Lower leg skin (tissue), 4 donors: ENCODE measurements at regions not wholly inside any gene's neighbourhood (a gene's known extent, or its start where the extent isn't known, plus 50 kb on each side); places are given as distances from the start of the nearest gene placed in this dataset.
A peak's percentile ranks its signal among the peaks of the same experiment; 100 is the strongest.

ENCODE experiments used
- DNase-seq, 2 donors: peaks; one replicate each; pipeline ENCODE4 v3.0.0-alpha.2; 2019; ENCODE audit warnings: low spot score in 2 of 2
- H3K4me3 ChIP-seq: fragments of 200-600 bp; sonication (generic); 2 replicates; pipeline ENCODE4 v1.5.1; 2017; ENCODE audit warnings: mild to moderate bottlenecking, low read depth; ENCODE audit not compliant: poor library complexity, severe bottlenecking
- POLR2A ChIP-seq, 2 donors: fragments of 450-650 bp; IDR thresholded peaks; one replicate each; pipeline ENCODE4 v1.6.1; 2016 to 2017; ENCODE audit warnings: antibody characterized with exemption in 2 of 2, mild to moderate bottlenecking in 1 of 2, moderate library complexity in 1 of 2
- WGBS, 2 donors: methylation state at CpG; one replicate each; pipeline ENCODE4 v1.1.5; 2018; 5-methylcytosine and 5-hydroxymethylcytosine counted together
- intact Hi-C: fragments of 100-400 bp; cut with DNase I; formaldehyde crosslinking; loops from one replicate; pipeline ENCODE4 v1.15.0; 2023; ENCODE audit warnings: low total_unique reads
- TF ChIP-seq, protein P1 (sequence below), 3 donors: fragments of 450-650 bp; IDR thresholded peaks; one replicate each; pipeline ENCODE4 v1.5.1; 2016; ENCODE audit warnings: antibody characterized with exemption in 3 of 3, mild to moderate bottlenecking in 3 of 3, moderate library complexity in 2 of 3

DNA sequence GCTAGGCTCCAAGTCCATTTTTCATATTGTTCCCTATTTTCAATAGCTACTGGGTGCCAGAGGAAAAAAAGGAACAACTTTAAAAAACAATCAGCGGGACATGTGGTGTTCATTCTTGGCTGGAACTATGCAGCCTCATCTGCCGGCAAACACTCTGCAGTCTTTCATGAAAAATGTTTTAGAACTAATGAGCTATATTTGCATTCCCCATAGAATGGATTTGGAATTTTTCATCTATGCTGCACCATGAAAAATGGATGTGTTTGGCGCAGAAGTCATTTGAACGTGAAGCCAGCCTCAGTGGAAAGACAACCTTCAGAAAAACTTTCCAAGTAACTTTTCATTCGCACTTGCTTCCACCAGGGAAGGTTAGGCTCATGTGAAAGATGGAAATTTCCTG lies 270.5 kb downstream of the SKAP2 start:
- intact Hi-C loops, result no loop called here
- TF ChIP-seq POLR2A (IDR thresholded peaks at IDR 0.05), result no peak
- TF ChIP-seq, protein P1, sequence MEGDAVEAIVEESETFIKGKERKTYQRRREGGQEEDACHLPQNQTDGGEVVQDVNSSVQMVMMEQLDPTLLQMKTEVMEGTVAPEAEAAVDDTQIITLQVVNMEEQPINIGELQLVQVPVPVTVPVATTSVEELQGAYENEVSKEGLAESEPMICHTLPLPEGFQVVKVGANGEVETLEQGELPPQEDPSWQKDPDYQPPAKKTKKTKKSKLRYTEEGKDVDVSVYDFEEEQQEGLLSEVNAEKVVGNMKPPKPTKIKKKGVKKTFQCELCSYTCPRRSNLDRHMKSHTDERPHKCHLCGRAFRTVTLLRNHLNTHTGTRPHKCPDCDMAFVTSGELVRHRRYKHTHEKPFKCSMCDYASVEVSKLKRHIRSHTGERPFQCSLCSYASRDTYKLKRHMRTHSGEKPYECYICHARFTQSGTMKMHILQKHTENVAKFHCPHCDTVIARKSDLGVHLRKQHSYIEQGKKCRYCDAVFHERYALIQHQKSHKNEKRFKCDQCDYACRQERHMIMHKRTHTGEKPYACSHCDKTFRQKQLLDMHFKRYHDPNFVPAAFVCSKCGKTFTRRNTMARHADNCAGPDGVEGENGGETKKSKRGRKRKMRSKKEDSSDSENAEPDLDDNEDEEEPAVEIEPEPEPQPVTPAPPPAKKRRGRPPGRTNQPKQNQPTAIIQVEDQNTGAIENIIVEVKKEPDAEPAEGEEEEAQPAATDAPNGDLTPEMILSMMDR (IDR thresholded peaks at IDR 0.05), result no peak
- WGBS, 2 donors, result 48 to 65% methylated on average over 5 of the region's 5 CpGs
- H3K4me3 ChIP-seq, result no peak overlapping the region
- no peak for DNase-seq

DNA sequence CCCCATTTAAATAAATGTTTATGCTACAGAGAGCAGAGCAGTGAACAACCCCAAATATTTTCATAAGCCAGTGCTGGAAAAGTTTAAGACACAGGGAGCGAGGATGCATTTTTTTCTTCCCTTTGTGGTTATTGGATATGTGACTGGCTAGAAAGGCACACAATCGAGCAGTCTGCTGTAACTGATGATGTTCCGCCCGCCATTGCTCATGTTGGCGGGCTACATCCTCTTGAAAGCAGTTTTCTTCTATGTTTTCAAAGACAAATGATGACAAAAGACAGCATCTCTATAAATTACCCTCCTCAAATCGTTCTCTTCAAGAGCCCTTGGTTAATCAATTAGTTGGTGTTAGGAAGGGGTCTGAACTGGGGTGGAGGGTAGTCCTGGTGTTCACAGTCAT lies 269.8 kb downstream of the SKAP2 start:
- intact Hi-C loops, result no loop called here
- no peak for DNase-seq
- TF ChIP-seq POLR2A (IDR thresholded peaks at IDR 0.05), result no peak
- TF ChIP-seq, protein P1 (IDR thresholded peaks at IDR 0.05), result no peak
- WGBS, 2 donors, result 70 to 78% methylated on average over 6 of the region's 6 CpGs
- H3K4me3 ChIP-seq, result no peak overlapping the region

DNA sequence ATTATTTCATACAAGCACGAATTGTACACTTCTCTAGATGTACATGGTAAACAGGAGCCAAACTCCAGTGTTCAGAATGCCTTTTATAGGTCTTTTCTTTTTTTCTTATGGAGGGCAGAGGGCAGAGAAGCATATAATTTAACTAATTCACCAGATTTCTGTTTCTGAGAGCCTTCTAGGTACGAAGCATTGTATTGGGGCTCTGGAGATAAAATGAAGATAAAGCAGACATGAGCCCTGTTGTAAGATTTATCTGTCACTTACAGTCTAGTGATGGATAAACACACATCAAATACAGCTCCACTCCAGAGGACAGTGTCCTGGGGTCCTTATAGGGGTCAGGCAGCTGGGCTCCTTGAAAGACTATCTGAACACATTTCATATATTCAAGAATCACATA lies 265.5 kb downstream of the SKAP2 start:
- DNase-seq, result no peak
- WGBS, 2 donors, result 88 to 90% methylated on average over 2 of the region's 2 CpGs
- no peak overlapping the region for H3K4me3 ChIP-seq
- intact Hi-C loops, result no loop called here
- TF ChIP-seq, protein P1 (IDR thresholded peaks at IDR 0.05), result no peak
- no peak for TF ChIP-seq POLR2A (IDR thresholded peaks at IDR 0.05)

DNA sequence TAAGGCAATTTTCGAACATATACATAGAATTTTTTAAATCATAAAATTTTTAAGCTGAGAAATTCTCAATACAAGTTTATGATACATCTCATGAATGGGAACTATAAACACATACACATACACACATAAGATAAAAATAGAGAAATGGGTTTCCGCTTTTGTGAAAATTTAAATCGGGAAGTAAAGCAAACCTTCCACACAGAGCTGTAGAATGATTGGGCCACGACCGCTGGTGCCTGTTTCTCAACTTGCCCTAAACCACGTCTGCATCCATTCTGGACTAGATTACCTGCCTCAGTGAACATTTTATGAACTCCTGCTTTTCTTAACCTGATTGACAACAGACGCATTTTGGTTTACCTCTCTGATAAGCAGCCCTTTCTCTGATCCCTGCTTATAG lies 264.4 kb downstream of the SKAP2 start:
- intact Hi-C loops, result no loop called here
- DNase-seq, result no peak
- no peak overlapping the region for H3K4me3 ChIP-seq
- TF ChIP-seq, protein P1 (IDR thresholded peaks at IDR 0.05), result no peak
- no peak for TF ChIP-seq POLR2A (IDR thresholded peaks at IDR 0.05)
- 90 to 93% methylated on average over 7 of the region's 7 CpGs for WGBS, 2 donors

DNA sequence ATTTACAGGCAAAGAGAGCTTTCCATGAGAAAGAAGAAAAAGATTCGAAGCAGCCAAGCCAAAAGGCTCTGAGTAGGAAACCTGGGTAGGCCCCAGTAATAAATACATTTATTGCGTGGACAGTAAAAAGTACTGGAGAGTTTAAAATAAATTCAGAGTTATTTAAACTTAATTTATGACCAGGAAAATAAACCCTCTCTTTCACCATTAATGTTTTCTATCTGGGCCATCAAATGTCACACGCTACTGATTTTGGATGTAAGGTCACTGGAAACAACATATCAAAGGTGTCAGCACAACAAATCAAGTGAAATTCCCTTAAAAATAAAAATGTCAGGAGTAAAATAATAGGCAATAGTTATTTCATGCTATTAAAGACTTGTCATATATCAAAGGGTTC lies 264.0 kb downstream of the SKAP2 start:
- 87 to 94% methylated on average over 3 of the region's 3 CpGs for WGBS, 2 donors
- H3K4me3 ChIP-seq, result no peak overlapping the region
- TF ChIP-seq, protein P1 (IDR thresholded peaks at IDR 0.05), result no peak
- TF ChIP-seq POLR2A (IDR thresholded peaks at IDR 0.05), result no peak
- DNase-seq, result no peak
- intact Hi-C loops, result no loop called here

DNA sequence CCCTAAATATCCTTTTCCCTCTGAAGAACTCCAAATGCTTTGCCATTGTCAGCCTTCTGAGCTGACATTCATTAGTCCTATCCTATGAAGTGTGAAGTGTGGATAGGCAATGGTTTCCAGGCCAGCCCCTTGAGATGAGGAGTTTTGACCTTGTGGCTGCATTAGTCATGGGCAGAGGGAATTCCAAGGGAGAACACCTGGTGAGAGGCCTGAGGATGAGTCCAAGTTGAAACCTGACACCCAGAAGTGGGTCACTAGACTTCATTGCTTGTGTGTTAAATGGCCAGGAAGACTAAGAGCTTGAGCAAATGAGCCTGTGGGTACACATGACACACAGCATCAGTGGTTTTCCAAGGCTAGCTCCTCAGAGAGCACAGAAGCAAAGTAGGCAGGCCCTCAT lies 260.8 kb downstream of the SKAP2 start:
- no peak overlapping the region for H3K4me3 ChIP-seq
- intact Hi-C loops, result no loop called here
- peak in 1 of 2 donors; percentile 10 for DNase-seq
- no peak for TF ChIP-seq POLR2A (IDR thresholded peaks at IDR 0.05)
- TF ChIP-seq, protein P1 (IDR thresholded peaks at IDR 0.05), result no peak
